HG03565 (cell line): ENCODE measurements at regions not wholly inside any gene's neighbourhood (a gene's known extent, or its start where the extent isn't known, plus 50 kb on each side); places are given as distances from the start of the nearest gene placed in this dataset.

Source experiments
- ATAC-seq: cut with Tn5 transposase; IDR thresholded peaks from one replicate; pipeline ENCODE4 v1.9.1; 2021; ENCODE audit warnings: mild to moderate bottlenecking, moderate library complexity; ENCODE audit not compliant: unreplicated experiment

GRCh38 chr1:105664495-105664894, 1392.0 kb upstream of the PRMT6 start:
- ATAC-seq: no peak

- ATAC-seq: no peak
Observed at GRCh38 chr1:105678334-105678733, 1378.1 kb upstream of the PRMT6 start.

DNA sequence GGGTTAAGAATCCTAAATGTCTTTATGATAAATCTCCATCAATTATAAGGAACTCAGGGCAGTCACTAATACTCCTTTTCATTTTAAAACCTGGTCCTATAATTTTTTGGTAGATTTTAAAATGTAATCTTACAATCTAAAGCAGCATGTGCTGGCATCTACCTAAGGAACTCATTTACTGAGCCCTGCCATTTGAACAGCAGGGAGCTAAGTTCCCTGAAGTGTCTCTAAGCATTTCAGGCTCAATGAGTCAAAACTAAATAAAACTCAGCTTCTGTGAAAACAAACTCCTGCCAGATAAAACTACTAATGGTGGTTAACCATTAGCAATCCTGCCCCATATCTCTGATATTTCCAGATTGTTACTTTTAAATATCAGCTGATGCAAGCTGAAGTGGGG, 1371.8 kb upstream of the PRMT6 start:
- ATAC-seq: no peak

DNA sequence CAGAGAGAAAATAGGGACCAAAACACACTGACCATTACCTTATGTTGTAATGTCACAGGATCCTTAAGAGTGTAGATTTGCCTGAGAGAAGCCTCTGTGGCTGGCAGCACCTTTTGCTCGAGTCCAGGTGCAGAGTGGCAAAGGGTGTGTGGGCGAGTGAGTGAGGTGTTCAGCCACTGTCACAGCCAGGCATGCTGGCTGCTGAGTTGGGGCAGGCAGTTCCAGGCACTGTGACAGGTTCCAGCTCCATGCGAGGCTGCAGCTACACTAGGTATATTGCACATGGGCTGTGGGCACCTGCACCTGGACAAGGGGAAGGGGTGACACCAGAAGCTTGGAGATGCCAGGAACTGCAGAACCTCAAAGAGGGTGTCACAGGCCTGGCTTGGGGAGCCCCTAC, 1370.4 kb upstream of the PRMT6 start:
- no peak for ATAC-seq

DNA sequence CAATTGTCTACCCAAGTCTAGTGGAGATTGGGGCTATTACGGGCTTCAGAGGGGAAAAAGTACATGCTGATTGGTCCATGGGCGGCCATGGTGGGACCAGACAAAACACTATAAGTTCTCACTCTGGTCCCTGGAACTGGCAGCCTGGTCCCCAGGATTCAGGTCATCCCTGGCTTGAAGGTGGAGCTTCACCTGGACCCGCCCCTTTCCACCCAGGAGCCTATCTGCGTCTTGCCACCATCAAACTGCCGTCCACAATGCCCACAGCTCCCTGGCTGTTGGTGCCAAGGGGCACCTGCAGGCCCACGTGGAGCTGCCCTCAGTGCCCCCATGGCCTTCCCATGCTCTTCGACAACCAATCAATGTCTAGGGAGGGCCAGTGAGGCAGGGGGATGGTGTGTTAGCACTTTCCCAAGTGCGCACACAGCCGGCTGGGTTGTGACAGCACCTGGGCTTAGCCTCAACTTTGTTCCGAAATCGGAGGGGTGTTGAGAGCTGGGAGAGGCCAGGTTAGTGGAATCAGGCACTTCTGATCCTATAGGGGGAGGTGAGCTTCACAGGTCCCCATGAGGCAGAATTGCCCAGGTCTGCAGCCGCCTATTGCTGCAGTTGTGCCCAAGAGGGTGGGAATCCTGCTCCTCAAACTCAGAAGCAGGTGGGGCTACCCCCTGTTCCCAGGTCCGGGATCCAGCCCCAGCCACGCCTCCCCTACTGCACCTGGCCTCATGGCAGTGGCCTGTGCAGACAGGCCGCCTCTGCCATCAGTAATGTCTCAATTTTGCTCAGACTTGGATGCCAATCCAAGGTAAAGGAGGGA, 1369.4 kb upstream of the PRMT6 start:
- ATAC-seq: no peak

DNA sequence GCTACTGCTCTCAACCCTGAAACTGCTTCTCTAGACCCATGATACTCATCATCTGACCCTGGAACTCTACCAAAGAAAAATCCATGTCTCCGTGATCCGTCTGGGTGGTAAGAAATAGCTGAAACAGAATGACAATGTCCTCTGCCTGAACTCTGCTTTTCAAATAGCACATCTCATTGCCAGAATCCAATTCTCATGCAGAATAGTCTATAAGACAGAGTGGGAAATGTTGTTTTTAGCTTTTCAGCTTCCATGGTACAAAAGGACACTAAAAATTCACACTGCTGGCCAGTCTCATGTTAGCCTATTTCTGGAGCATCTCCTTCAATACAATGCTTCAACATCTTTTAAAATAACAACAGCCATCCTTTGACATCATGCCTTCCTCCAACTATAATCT, 1355.8 kb upstream of the PRMT6 start:
- ATAC-seq: no peak

- ATAC-seq: no peak
Observed at GRCh38 chr1:105724286-105724685, 1332.2 kb upstream of the PRMT6 start.

DNA sequence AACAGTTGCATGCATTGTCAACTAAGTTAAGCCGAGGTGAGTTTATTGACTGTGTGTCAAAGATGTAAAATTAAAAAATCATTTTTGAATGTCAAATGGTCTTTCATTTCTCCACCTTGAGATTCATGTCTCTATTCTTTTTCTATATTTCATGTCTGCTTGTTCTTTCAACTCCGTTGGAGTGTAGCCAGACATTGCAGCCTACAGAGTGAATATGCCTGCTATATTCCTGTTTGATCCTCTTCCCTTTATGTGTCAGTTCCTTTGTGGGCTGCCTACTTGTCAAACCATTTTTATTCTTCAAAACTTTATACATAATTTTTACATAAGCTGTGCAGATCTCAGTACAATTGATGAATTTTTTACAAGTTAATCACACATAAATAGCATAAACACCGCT, 1325.8 kb upstream of the PRMT6 start:
- no peak for ATAC-seq

- no peak for ATAC-seq
Observed at GRCh38 chr1:105736349-105736748, 1320.1 kb upstream of the PRMT6 start.

DNA sequence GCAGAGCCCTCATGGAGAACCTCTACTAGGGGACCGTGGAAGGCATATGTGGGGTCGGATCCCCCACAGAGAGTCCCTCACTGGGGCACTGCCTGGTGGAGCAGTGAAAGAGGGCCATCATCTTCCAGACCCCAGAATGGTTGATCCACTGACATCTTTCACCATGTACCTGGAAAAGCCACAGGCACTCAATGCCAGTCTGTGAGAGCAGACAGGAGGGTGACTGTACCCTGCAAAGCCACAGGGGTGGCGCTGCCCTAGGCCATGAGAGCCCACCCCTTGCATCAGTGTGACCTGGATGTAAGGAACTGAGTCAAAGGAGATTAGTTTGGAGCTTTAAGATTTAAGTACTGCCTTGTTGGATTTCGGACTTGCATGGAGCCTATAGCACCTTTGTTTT, 1276.7 kb upstream of the PRMT6 start:
- no peak for ATAC-seq

DNA sequence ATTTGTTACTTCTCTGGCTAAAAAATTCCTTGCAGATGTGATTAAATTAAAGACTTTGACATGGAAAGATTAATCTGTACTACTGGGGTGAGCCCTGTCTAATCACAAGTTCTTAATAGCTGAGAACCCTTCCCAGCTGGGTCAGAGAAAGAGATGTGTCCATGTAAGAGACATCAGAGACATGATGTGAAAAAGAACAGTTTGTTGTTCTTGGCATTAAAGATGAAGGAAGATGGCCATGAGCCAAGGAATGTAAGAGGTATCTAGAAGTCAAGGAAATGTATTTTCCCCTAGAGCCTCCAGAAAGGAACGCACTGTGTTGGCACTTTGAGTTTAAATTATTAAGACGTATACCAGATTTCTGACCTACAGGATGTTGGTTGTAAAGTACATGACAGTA, 1271.5 kb upstream of the PRMT6 start:
- no peak for ATAC-seq

GRCh38 chr1:105793536-105794146, 1262.8 kb upstream of the PRMT6 start:
- peak; percentile 59 for ATAC-seq

DNA sequence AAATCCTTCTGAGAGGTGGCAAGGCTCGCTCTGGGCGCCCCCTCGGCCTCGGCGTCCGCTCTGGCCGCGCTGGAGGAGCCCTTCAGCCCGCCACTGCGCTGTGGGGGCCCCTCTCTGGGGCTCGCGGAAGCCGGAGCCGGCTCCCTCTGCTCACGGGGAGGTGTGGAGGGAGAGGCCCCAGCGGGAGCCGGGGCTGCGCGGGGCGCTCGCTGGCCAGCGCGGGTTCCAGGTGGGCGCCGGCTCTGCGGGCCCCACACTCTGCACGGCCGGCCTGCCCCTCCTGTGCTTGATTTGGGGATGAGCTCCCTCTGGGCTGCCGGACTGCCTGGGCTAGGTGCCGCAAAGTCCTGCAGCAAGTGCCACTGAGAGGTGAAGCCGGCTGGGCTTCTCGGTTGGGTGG, 1260.7 kb upstream of the PRMT6 start:
- ATAC-seq: no peak

- ATAC-seq: no peak
Observed at GRCh38 chr1:105830571-105831146, 1225.8 kb upstream of the PRMT6 start.

GRCh38 chr1:105838071-105838470, 1218.4 kb upstream of the PRMT6 start:
- no peak for ATAC-seq

GRCh38 chr1:105865546-105865945, 1190.9 kb upstream of the PRMT6 start:
- ATAC-seq: no peak

- no peak for ATAC-seq
Observed at GRCh38 chr1:105872817-105873216, 1183.7 kb upstream of the PRMT6 start.

- peak; percentile 81 for ATAC-seq
Observed at GRCh38 chr1:105874621-105875020, 1181.9 kb upstream of the PRMT6 start.

GRCh38 chr1:105886309-105886708, 1170.2 kb upstream of the PRMT6 start:
- no peak for ATAC-seq

- no peak for ATAC-seq
Observed at GRCh38 chr1:105891308-105891707, 1165.2 kb upstream of the PRMT6 start.

GRCh38 chr1:105894006-105894405, 1162.5 kb upstream of the PRMT6 start:
- ATAC-seq: no peak

- no peak for ATAC-seq
Observed at GRCh38 chr1:105909811-105910210, 1146.7 kb upstream of the PRMT6 start.
